ENCODE measurements at regions not wholly inside any gene's neighbourhood (a gene's known extent, or its start where the extent isn't known, plus 50 kb on each side); places are given as distances from the start of the nearest gene placed in this dataset.

GRCh38 chr4:85362550-85362949, 112.4 kb upstream of the ARHGAP24 start:
- Histone ChIP-seq H3K27me3 (no peaks in the 10 kb centered on the region), H3K27ac (no peak overlapping the region), H3K9me3 (no peaks in the 10 kb centered on the region), H3K36me3 (no peaks in the 10 kb centered on the region), H3K4me1 (peaks cover 0 to 4% of the 10 kb centered on the region in 2 donors), H3K4me3 (no peak overlapping the region)
- no peak for ATAC-seq
- TF ChIP-seq POLR2A (IDR thresholded peaks at IDR 0.05): no peak
- TF ChIP-seq CTCF (IDR thresholded peaks at IDR 0.05 in 4 of 5, conservative IDR thresholded peaks at IDR 0.05 in 1 of 5): no peak
- no peak for DNase-seq
- in situ Hi-C loops (cut with MboI; ENCODE audit: low sequenced_read_pairs in 4 of 4) (no loop called here), intact Hi-C loops (cut with DNase I; ENCODE audit: low total_unique reads) (no loop called here)

- in situ Hi-C loops (cut with MboI; ENCODE audit: low sequenced_read_pairs in 4 of 4): no loop called here
- DNase-seq: no peak
Measured at GRCh38 chr4:85367815-85368214, 107.1 kb upstream of the ARHGAP24 start.

GRCh38 chr4:85368240-85368639, 106.7 kb upstream of the ARHGAP24 start:
- Histone ChIP-seq H3K9me3 (no peaks in the 10 kb centered on the region), H3K36me3 (no peaks in the 10 kb centered on the region), H3K4me1 (peaks cover 0 to 4% of the 10 kb centered on the region in 2 donors), H3K27me3 (no peaks in the 10 kb centered on the region), H3K4me3 (no peak overlapping the region), H3K27ac (no peak overlapping the region)
- in situ Hi-C loops (cut with MboI; ENCODE audit: low sequenced_read_pairs in 4 of 4): no loop called here
- DNase-seq: no peak
- no peak for ATAC-seq
- TF ChIP-seq POLR2A (IDR thresholded peaks at IDR 0.05): no peak
- intact Hi-C loops (cut with DNase I; ENCODE audit: low total_unique reads): no loop called here

More at GRCh38 chr4:85367815-85368214, 107.1 kb upstream of the ARHGAP24 start:
- Histone ChIP-seq H3K36me3 (no peaks in the 10 kb centered on the region), H3K4me1 (peaks cover 0 to 4% of the 10 kb centered on the region in 2 donors), H3K27me3 (no peaks in the 10 kb centered on the region), H3K4me3 (no peak overlapping the region), H3K27ac (no peak overlapping the region), H3K9me3 (no peaks in the 10 kb centered on the region)
- ATAC-seq: no peak
- intact Hi-C loops (cut with DNase I; ENCODE audit: low total_unique reads): no loop called here
- TF ChIP-seq POLR2A (IDR thresholded peaks at IDR 0.05): no peak
- no peak for TF ChIP-seq CTCF (IDR thresholded peaks at IDR 0.05 in 4 of 5, conservative IDR thresholded peaks at IDR 0.05 in 1 of 5)

GRCh38 chr4:85368932-85369331, 106.0 kb upstream of the ARHGAP24 start:
- Histone ChIP-seq H3K27me3 (no peaks in the 10 kb centered on the region), H3K4me3 (no peak overlapping the region), H3K4me1 (peaks cover 0 to 4% of the 10 kb centered on the region in 2 donors), H3K9me3 (no peaks in the 10 kb centered on the region), H3K27ac (no peak overlapping the region), H3K36me3 (no peaks in the 10 kb centered on the region)
- no peak for DNase-seq
- in situ Hi-C loops (cut with MboI; ENCODE audit: low sequenced_read_pairs in 4 of 4) (no loop called here), intact Hi-C loops (cut with DNase I; ENCODE audit: low total_unique reads) (no loop called here)
- no peak for TF ChIP-seq POLR2A (IDR thresholded peaks at IDR 0.05)
- TF ChIP-seq CTCF (IDR thresholded peaks at IDR 0.05 in 4 of 5, conservative IDR thresholded peaks at IDR 0.05 in 1 of 5): no peak
- ATAC-seq: no peak

GRCh38 chr4:85369703-85370380, 105.1 kb upstream of the ARHGAP24 start:
- no peak for TF ChIP-seq CTCF (IDR thresholded peaks at IDR 0.05 in 4 of 5, conservative IDR thresholded peaks at IDR 0.05 in 1 of 5)
- no peak for TF ChIP-seq POLR2A (IDR thresholded peaks at IDR 0.05)
- intact Hi-C loops (cut with DNase I; ENCODE audit: low total_unique reads) (loop anchor here (5.0 kb wide), 1 partner anchor 223 kb away; no protein-coding TSS in a partner anchor), in situ Hi-C loops (cut with MboI; ENCODE audit: low sequenced_read_pairs in 4 of 4) (loop anchor here in 1 of 4 donors (10.0 kb wide), 1 partner anchor 225 kb away; no protein-coding TSS in a partner anchor)
- H3K36me3 ChIP-seq: no peaks in the 10 kb centered on the region
- H3K27ac ChIP-seq: no peak overlapping the region
- H3K27me3 ChIP-seq: no peaks in the 10 kb centered on the region
- no peaks in the 10 kb centered on the region for H3K9me3 ChIP-seq
- DNase-seq (no peak), ATAC-seq (no peak)
- no peak overlapping the region for H3K4me3 ChIP-seq
- H3K4me1 ChIP-seq: peaks cover 0 to under 1% of the 10 kb centered on the region in 2 donors
